H9 (cell line): ENCODE measurements at regions not wholly inside any gene's neighbourhood (a gene's known extent, or its start where the extent isn't known, plus 50 kb on each side); places are given as distances from the start of the nearest gene placed in this dataset.

Source experiments
- DNase-seq: peaks from one replicate; pipeline ENCODE4 v3.0.0-alpha.2; 2017
- H2AFZ ChIP-seq: one replicate; pipeline ENCODE4 v1.6.1; 2013; ENCODE audit warnings: mild to moderate bottlenecking, low read length, control low read depth, moderate library complexity
- H2AK5ac ChIP-seq: 2 replicates; pipeline ENCODE4 v1.6.1; 2013; ENCODE audit warnings: low read length, control low read depth, mixed read lengths; ENCODE audit not compliant: insufficient read length
- H2BK120ac ChIP-seq: one replicate; pipeline ENCODE4 v1.6.1; 2013; ENCODE audit warnings: low read depth, mild to moderate bottlenecking, low read length, control low read depth, inconsistent platforms; ENCODE audit not compliant: poor library complexity, severe bottlenecking
- H2BK12ac ChIP-seq: 2 replicates; pipeline ENCODE4 v1.6.1; 2013; ENCODE audit warnings: low read length, control low read depth, mixed read lengths, low read depth; ENCODE audit not compliant: insufficient read length
- H2BK15ac ChIP-seq: 2 replicates; pipeline ENCODE4 v1.6.1; 2013; ENCODE audit warnings: low read depth, low read length, control low read depth
- H2BK20ac ChIP-seq: one replicate; pipeline ENCODE4 v1.6.1; 2013; ENCODE audit warnings: low read depth, mild to moderate bottlenecking, low read length, control low read depth, inconsistent platforms; ENCODE audit not compliant: poor library complexity, severe bottlenecking
- H2BK5ac ChIP-seq: 2 replicates; pipeline ENCODE4 v1.6.1; 2013; ENCODE audit warnings: low read length, control low read depth, mixed read lengths; ENCODE audit not compliant: insufficient read length
- H3K14ac ChIP-seq: 2 replicates; pipeline ENCODE4 v1.6.1; 2013; ENCODE audit warnings: low read length, control low read depth; ENCODE audit not compliant: insufficient read depth
- H3K18ac ChIP-seq: 2 replicates; pipeline ENCODE4 v1.6.1; 2013; ENCODE audit warnings: low read depth, mild to moderate bottlenecking, mixed read lengths, low read length, control low read depth; ENCODE audit not compliant: insufficient read length
- H3K23ac ChIP-seq: 2 replicates; pipeline ENCODE4 v1.6.1; 2013; ENCODE audit warnings: low read length, control low read depth, mixed read lengths, low read depth; ENCODE audit not compliant: insufficient read length
- H3K23me2 ChIP-seq: 2 replicates; pipeline ENCODE4 v1.6.1; 2013; ENCODE audit warnings: low read depth, mild to moderate bottlenecking, mixed read lengths, low read length, control low read depth; ENCODE audit not compliant: insufficient read length, poor library complexity, severe bottlenecking
- H3K27ac ChIP-seq: 2 replicates; pipeline ENCODE4 v1.5.1; 2013; ENCODE audit warnings: low read length, control low read depth, mixed read lengths, low read depth; ENCODE audit not compliant: insufficient read length
- H3K27me3 ChIP-seq: 2 replicates; pipeline ENCODE4 v1.6.1; 2013; ENCODE audit warnings: low read length, control low read depth, inconsistent platforms; ENCODE audit not compliant: insufficient read depth
- H3K4ac ChIP-seq: 2 replicates; pipeline ENCODE4 v1.6.1; 2013; ENCODE audit warnings: low read depth, mild to moderate bottlenecking, control low read depth, inconsistent platforms, low read length, moderate library complexity
- H3K4me1 ChIP-seq: 2 replicates; pipeline ENCODE4 v1.6.1; 2013; ENCODE audit warnings: low read length, control low read depth, inconsistent platforms; ENCODE audit not compliant: insufficient read depth
- H3K4me2 ChIP-seq: 2 replicates; pipeline ENCODE4 v1.6.1; 2013; ENCODE audit warnings: low read length, control low read depth, mixed read lengths; ENCODE audit not compliant: insufficient read length, insufficient read depth
- H3K56ac ChIP-seq: 2 replicates; pipeline ENCODE4 v1.6.1; 2013; ENCODE audit warnings: low read depth, mild to moderate bottlenecking, mixed read lengths, low read length, control low read depth; ENCODE audit not compliant: insufficient read length
- H3K79me1 ChIP-seq: 2 replicates; pipeline ENCODE4 v1.6.1; 2013; ENCODE audit warnings: low read depth, mild to moderate bottlenecking, moderate library complexity, low read length, control low read depth, inconsistent platforms; ENCODE audit not compliant: insufficient read depth, poor library complexity, severe bottlenecking
- H3K79me2 ChIP-seq: 2 replicates; pipeline ENCODE4 v1.6.1; 2013; ENCODE audit warnings: low read length, control low read depth, inconsistent platforms; ENCODE audit not compliant: insufficient read depth
- H3K9ac ChIP-seq: 2 replicates; pipeline ENCODE4 v1.6.1; 2013; ENCODE audit warnings: low read length, control low read depth, mixed read lengths; ENCODE audit not compliant: insufficient read length; ENCODE audit errors: extremely low read depth
- H3K9me3 ChIP-seq: one replicate; pipeline ENCODE4 v1.6.1; 2013; ENCODE audit warnings: low read depth, low read length, inconsistent platforms; ENCODE audit not compliant: control insufficient read depth
- H3T11ph ChIP-seq: one replicate; pipeline ENCODE4 v1.6.1; 2013; ENCODE audit warnings: mild to moderate bottlenecking, low read length, control low read depth, inconsistent platforms
- H4K20me1 ChIP-seq: one replicate; pipeline ENCODE4 v1.6.1; 2013; ENCODE audit not compliant: control insufficient read depth, insufficient read length, insufficient read depth
- H4K5ac ChIP-seq: 2 replicates; pipeline ENCODE4 v1.6.1; 2013; ENCODE audit warnings: low read depth, mild to moderate bottlenecking, mixed read lengths, low read length, control low read depth; ENCODE audit not compliant: insufficient read length
- H4K8ac ChIP-seq: replicated peaks from 2 replicates; pipeline ENCODE4 v1.6.1; 2013; ENCODE audit warnings: low read length, control low read depth, mixed read lengths, low read depth; ENCODE audit not compliant: insufficient read length
- H4K91ac ChIP-seq: 2 replicates; pipeline ENCODE4 v1.6.1; 2013; ENCODE audit warnings: low read depth, mild to moderate bottlenecking, moderate library complexity, mixed read lengths, low read length, control low read depth; ENCODE audit not compliant: insufficient read length
- H3K27ac Mint-ChIP-seq, 3 experiments: 2 replicates in 2 of 3; 3 replicates in 1 of 3; pipeline ENCODE4 v1.8.0; 2020 to 2021; ENCODE audit warnings: mixed read lengths in 3 of 3, mild to moderate bottlenecking in 1 of 3, moderate library complexity in 1 of 3
- H3K27me3 Mint-ChIP-seq: 2 replicates; pipeline ENCODE4 v1.8.0; 2021; ENCODE audit warnings: low read depth, mild to moderate bottlenecking, moderate library complexity, mixed read lengths
- H3K36me3 Mint-ChIP-seq, 3 experiments: 2 replicates in 2 of 3; 3 replicates in 1 of 3; pipeline ENCODE4 v1.8.0; 2020 to 2021; ENCODE audit warnings: low read depth in 3 of 3, mixed read lengths in 3 of 3; ENCODE audit not compliant: insufficient read depth in 1 of 3
- H3K4me1 Mint-ChIP-seq, 2 experiments: 2 replicates each; pipeline ENCODE4 v1.8.0; 2020; ENCODE audit warnings: mixed read lengths in 2 of 2
- H3K4me3 Mint-ChIP-seq, 2 experiments: 2 replicates in 1 of 2; 3 replicates in 1 of 2; pipeline ENCODE4 v1.8.0; 2020 to 2021; ENCODE audit warnings: mild to moderate bottlenecking in 2 of 2, mixed read lengths in 2 of 2, moderate library complexity in 1 of 2
- H3K9me3 Mint-ChIP-seq, 2 experiments: 2 replicates in 1 of 2; 3 replicates in 1 of 2; pipeline ENCODE4 v1.8.0; 2020; ENCODE audit warnings: mild to moderate bottlenecking in 2 of 2, mixed read lengths in 2 of 2, moderate library complexity in 1 of 2
- CTCF ChIP-seq: fragments of 200-600 bp; sonication (generic); conservative IDR thresholded peaks from 3 replicates; pipeline ENCODE4 v1.8.0; 2021; ENCODE audit warnings: antibody characterized with exemption, mild to moderate bottlenecking
- WGBS: extraction: QIAGEN DNeasy Blood & Tissue Kit; methylation state at CpG from one replicate; pipeline ENCODE4 v1.1.7; 2013; ENCODE audit warnings: missing lambda C conversion rate, low lambda C conversion rate, mixed read lengths; ENCODE audit not compliant: insufficient read length; ENCODE audit errors: extremely low coverage; 5-methylcytosine and 5-hydroxymethylcytosine counted together

DNA sequence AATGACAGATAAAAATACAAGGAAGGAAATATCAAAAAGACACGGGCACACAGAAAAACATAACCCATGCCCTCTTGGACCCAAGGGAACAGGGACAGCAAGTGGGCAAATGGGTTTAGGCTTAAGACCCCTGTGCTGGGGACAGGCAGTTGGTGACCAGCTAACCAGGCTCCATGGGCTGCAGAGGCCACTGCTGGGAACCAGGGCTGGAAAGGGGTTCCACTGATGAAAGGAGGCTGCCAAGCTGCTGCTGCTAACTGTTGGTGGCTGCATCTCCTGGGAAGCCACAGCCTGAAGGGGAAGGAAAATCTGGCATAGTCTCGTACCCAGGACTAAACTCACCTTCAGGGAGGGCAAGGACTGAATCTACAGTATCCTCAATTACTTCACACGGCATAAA is 579.2 kb upstream of the MGMT start:
- Mint-ChIP-seq H3K9me3 (peaks cover 0 to 4% of the 10 kb centered on the region in 2 experiments; a peak in 3 of 5 replicates), H3K27ac (no peak overlapping the region), H3K36me3 (no peaks in the 10 kb centered on the region; a peak in 1 of 7 replicates), H3K4me3 (no peak overlapping the region), H3K27me3 (peaks cover 1% of the 10 kb centered on the region; the same call in 1 of the 2 replicates), H3K4me1 (no peaks in the 10 kb centered on the region)
- Histone ChIP-seq H2BK120ac (no peak overlapping the region), H3K4me1 (no peaks in the 10 kb centered on the region), H2BK20ac (no peak overlapping the region), H3K9me3 (no peaks in the 10 kb centered on the region), H4K8ac (no peak overlapping the region), H3K23ac (no peak overlapping the region), H3K4me2 (no peak overlapping the region), H2BK15ac (no peak overlapping the region), H2BK5ac (no peak overlapping the region), H3K56ac (no peak overlapping the region), H4K91ac (no peak overlapping the region), H3K79me2 (no peaks in the 10 kb centered on the region), H3T11ph (no peak overlapping the region), H3K9ac (no peak overlapping the region), H2BK12ac (no peak overlapping the region), H3K14ac (no peak overlapping the region), H3K79me1 (no peaks in the 10 kb centered on the region), H4K5ac (no peak overlapping the region), H2AFZ (no peak overlapping the region), H4K20me1 (no peaks in the 10 kb centered on the region), H3K23me2 (no peaks in the 10 kb centered on the region), H3K18ac (no peak overlapping the region), H3K4ac (no peak overlapping the region), H2AK5ac (no peak overlapping the region), H3K27me3 (no peaks in the 10 kb centered on the region), H3K27ac (no peak overlapping the region)
- no CpG with 5 or more reads among the region's 3 CpGs for WGBS
- DNase-seq, result no peak
- no peak for TF ChIP-seq CTCF
